ENCODE measurements at regions not wholly inside any gene's neighbourhood (a gene's known extent, or its start where the extent isn't known, plus 50 kb on each side); places are given as distances from the start of the nearest gene placed in this dataset.

DNA sequence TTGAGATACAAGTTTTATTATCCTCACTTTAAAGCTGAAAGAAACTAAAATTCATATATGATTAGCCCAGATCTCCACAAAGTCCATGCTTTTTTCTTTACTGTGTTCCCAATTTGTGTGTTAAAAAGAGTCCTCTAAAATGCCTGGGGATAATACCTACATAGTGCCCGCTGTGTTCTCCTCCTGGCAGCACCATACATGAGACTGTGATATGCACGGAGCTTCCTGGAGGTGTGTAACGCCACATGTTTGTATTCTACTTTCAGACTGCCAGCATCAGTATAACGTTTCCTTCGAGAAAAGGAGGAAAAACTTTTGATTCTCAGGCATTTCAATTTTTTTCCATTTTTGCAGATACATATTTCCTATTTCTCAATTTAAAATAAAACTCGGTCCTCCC is 273.3 kb upstream of the TGFBR2 start:
- WGBS, 2 experiments (ENCODE audit: extremely low coverage in 1 of 2, insufficient coverage in 1 of 2, insufficient read length in 1 of 2, insufficient replicate concordance in 2 of 2, low coverage in 1 of 2, low lambda C conversion rate in 2 of 2, missing lambda C conversion rate in 1 of 2): 92% methylated on average over 6 of the region's 6 CpGs; no CpG with 5 or more reads in 1 of the 2 experiments

More for the DNA sequence above, 273.3 kb upstream of the TGFBR2 start:
- no peaks in the 10 kb centered on the region for H3K23me2 ChIP-seq (ENCODE audit: low read depth, low read length)
- H4K20me1 ChIP-seq (replicated peaks in 1 of 2; ENCODE audit: control insufficient read depth in 1 of 2, insufficient read depth in 2 of 2, low read length in 2 of 2): no peaks in the 10 kb centered on the region
- H2AFZ ChIP-seq (ENCODE audit: low read length): peak overlapping the region; percentile 16; the same call in 1 of the 2 replicates
- H3K79me1 ChIP-seq (ENCODE audit: low read depth, low read length): no peaks in the 10 kb centered on the region
- H3K4me1 ChIP-seq (replicated peaks in 1 of 4; ENCODE audit: control insufficient read depth in 3 of 4, insufficient read depth in 4 of 4, low read length in 3 of 4): no peaks in the 10 kb centered on the region
- H3K4me2 ChIP-seq (ENCODE audit: insufficient read depth in 1 of 2, low read depth in 2 of 2, low read length in 2 of 2): no peak overlapping the region
- POLR2A ChIA-PET (ENCODE audit: partially characterized antibody): no interaction called here
- no peaks in the 10 kb centered on the region for H3K27me3 ChIP-seq (replicated peaks in 1 of 4; ENCODE audit: control insufficient read depth in 3 of 4, extremely low read depth in 1 of 4, insufficient read depth in 3 of 4, low read length in 3 of 4)
- no peaks in the 10 kb centered on the region for H3K36me3 ChIP-seq (ENCODE audit: control insufficient read depth in 2 of 4, insufficient read depth in 4 of 4, low read length in 3 of 4)
- H2BK12ac ChIP-seq (ENCODE audit: low read depth, low read length): no peak overlapping the region
- CTCF ChIA-PET (ENCODE audit: partially characterized antibody): interaction anchor here (0.7 to 1.2 kb wide), 2 partner anchors 13 to 218 kb away, joined by 3 to 4 read pairs; no protein-coding TSS in a partner anchor
- TF ChIP-seq TAF1 (IDR thresholded peaks at IDR 0.05; ENCODE audit: low read depth, low read length) (no peak), MAFK (IDR thresholded peaks at IDR 0.05; ENCODE audit: low read depth, low read length) (no peak), SUZ12 (IDR thresholded peaks at IDR 0.05; ENCODE audit: low read length) (no peak), TAF7 (optimal IDR thresholded peaks at IDR 0.05; ENCODE audit: borderline replicate concordance, low read depth, low read length) (no peak), POLR2AphosphoS5 (IDR thresholded peaks at IDR 0.05; ENCODE audit: low read depth, low read length) (no peak), SIN3A (conservative IDR thresholded peaks at IDR 0.05 in 1 of 2, IDR thresholded peaks at IDR 0.05 in 1 of 2; ENCODE audit: low read depth in 1 of 2, low read length in 2 of 2) (no peak), EZH2 (IDR thresholded peaks at IDR 0.05; ENCODE audit: low read depth, low read length, severe bottlenecking) (no peak), GABPA (IDR thresholded peaks at IDR 0.05; ENCODE audit: borderline replicate concordance, insufficient read depth, low read length) (no peak), TEAD4 (IDR thresholded peaks at IDR 0.05; ENCODE audit: low read depth, low read length) (no peak), YY1 (IDR thresholded peaks at IDR 0.05; ENCODE audit: low read depth, low read length) (no peak), POLR2A (IDR thresholded peaks at IDR 0.05; ENCODE audit: control extremely low read depth in 1 of 2, low read depth in 2 of 2, low read length in 2 of 2) (no peak)
- H3K9ac ChIP-seq (replicated peaks in 1 of 4; ENCODE audit: extremely low read depth in 1 of 4, low read depth in 3 of 4, low read length in 3 of 4): no peak overlapping the region
- H2BK5ac ChIP-seq (ENCODE audit: low read depth, low read length): no peak overlapping the region
- no peak overlapping the region for H2BK20ac ChIP-seq (ENCODE audit: low read length)
- H2BK15ac ChIP-seq (ENCODE audit: low read length): no peak overlapping the region
- H4K5ac ChIP-seq (ENCODE audit: insufficient read length, low read depth, low read length): no peak overlapping the region
- H3K4me3 ChIP-seq (ENCODE audit: extremely low read depth in 1 of 4, insufficient read depth in 2 of 4, low read depth in 3 of 4, low read length in 4 of 4): no peak overlapping the region
- DNase-seq (ENCODE audit: low read depth in 1 of 2, low spot score in 2 of 2) (no peak), FAIRE-seq (no peak)
- no peak overlapping the region for H3K23ac ChIP-seq (ENCODE audit: insufficient read length)
- no peak overlapping the region for H3K56ac ChIP-seq (replicated peaks; ENCODE audit: insufficient read length, low read depth, low read length)
- H3K18ac ChIP-seq (ENCODE audit: extremely low read depth, low read length): no peak overlapping the region
- no peak overlapping the region for H4K91ac ChIP-seq (replicated peaks; ENCODE audit: insufficient read length, low read length)
- no peak overlapping the region for H2AK5ac ChIP-seq (ENCODE audit: low read depth, low read length)
- H4K8ac ChIP-seq (ENCODE audit: extremely low read depth, insufficient read depth, low read length): no peak overlapping the region
- H3K14ac ChIP-seq (ENCODE audit: insufficient read length): no peak overlapping the region
- no peak overlapping the region for H3K4ac ChIP-seq (replicated peaks; ENCODE audit: insufficient read length, low read depth, low read length)
- H3K9me3 ChIP-seq (ENCODE audit: insufficient read depth in 2 of 2, low read depth in 1 of 2, low read length in 1 of 2): no peaks in the 10 kb centered on the region
- H2BK120ac ChIP-seq (replicated peaks; ENCODE audit: low read depth, low read length): no peak overlapping the region
- H3K27ac ChIP-seq (ENCODE audit: low read depth, low read length): no peak overlapping the region
- no peaks in the 10 kb centered on the region for H3K79me2 ChIP-seq (ENCODE audit: control insufficient read depth in 1 of 2, insufficient read depth in 2 of 2, low read length in 2 of 2)
